ENCODE measurements at regions not wholly inside any gene's neighbourhood (a gene's known extent, or its start where the extent isn't known, plus 50 kb on each side); places are given as distances from the start of the nearest gene placed in this dataset.

GRCh38 chr11:122023614-122024250, 92.3 kb downstream of the BLID start:
- TF ChIP-seq CTCF (IDR thresholded peaks at IDR 0.05) (no peak), POLR2A (IDR thresholded peaks at IDR 0.05) (no peak)

Measured in breast epithelium (tissue), 3 donors.